NB4 (cell line): ENCODE measurements at regions not wholly inside any gene's neighbourhood (a gene's known extent, or its start where the extent isn't known, plus 50 kb on each side); places are given as distances from the start of the nearest gene placed in this dataset.
"Not testable (repeated sequence)": the region's sequence is repeated elsewhere in the genome, so short reads cannot be mapped to it uniquely, and the experiment has no call there.

ENCODE experiments used
- DNase-seq: peaks from one replicate; pipeline ENCODE4 v3.0.0; 2010; ENCODE audit warnings: low read depth
- H3K4me3 ChIP-seq: one replicate; pipeline ENCODE4 v1.5.1; 2011; ENCODE audit warnings: mild to moderate bottlenecking, low read depth, low read length, moderate library complexity
- CTCF ChIP-seq: IDR thresholded peaks from one replicate; pipeline ENCODE4 v1.5.1; 2012; ENCODE audit warnings: low read depth, low read length
- MAX ChIP-seq: IDR thresholded peaks from 2 replicates; pipeline ENCODE4 v1.6.1; 2011; ENCODE audit warnings: low read depth, low read length
- MYC ChIP-seq: IDR thresholded peaks from 2 replicates; pipeline ENCODE4 v1.6.1; 2011; ENCODE audit warnings: low read depth, low read length
- POLR2A ChIP-seq: IDR thresholded peaks from 2 replicates; pipeline ENCODE4 v1.6.1; 2011; ENCODE audit warnings: mild to moderate bottlenecking; ENCODE audit not compliant: insufficient read length; ENCODE audit errors: extremely low read depth

- TF ChIP-seq MYC: no peak
- DNase-seq: no peak
- H3K4me3 ChIP-seq: no peak overlapping the region
Measured at GRCh38 chr11:54927704-54928103, 221.1 kb downstream of the OR4A5 start.

GRCh38 chr11:54930930-54931329 lies 224.3 kb downstream of the OR4A5 start:
- no peak for DNase-seq
- TF ChIP-seq CTCF: no peak
- TF ChIP-seq MAX: no peak
- no peak for TF ChIP-seq POLR2A
- TF ChIP-seq MYC: no peak
- no peak overlapping the region for H3K4me3 ChIP-seq

GRCh38 chr11:54944211-54944610 lies 237.6 kb downstream of the OR4A5 start:
- H3K4me3 ChIP-seq: no peak overlapping the region
- TF ChIP-seq CTCF: no peak
- TF ChIP-seq MYC: no peak
- TF ChIP-seq POLR2A: no peak
- TF ChIP-seq MAX: no peak
- no peak for DNase-seq

GRCh38 chr11:54946424-54946823 lies 239.8 kb downstream of the OR4A5 start:
- H3K4me3 ChIP-seq: no peak overlapping the region
- TF ChIP-seq MAX: no peak
- TF ChIP-seq MYC: no peak
- TF ChIP-seq CTCF: no peak
- no peak for TF ChIP-seq POLR2A
- no peak for DNase-seq

- not testable (repeated sequence) for H3K4me3 ChIP-seq, DNase-seq
Measured at GRCh38 chr11:54947175-54947574, 240.5 kb downstream of the OR4A5 start.

- TF ChIP-seq CTCF (no peak), POLR2A (no peak), MAX (no peak), MYC (no peak)
- H3K4me3 ChIP-seq: no peak overlapping the region
- no peak for DNase-seq
Measured at GRCh38 chr11:54979375-54979774, 272.7 kb downstream of the OR4A5 start.

GRCh38 chr11:54985731-54986130 lies 276.2 kb upstream of the TRIM48 start:
- TF ChIP-seq POLR2A (no peak), CTCF (no peak), MAX (no peak), MYC (no peak)
- DNase-seq: no peak
- H3K4me3 ChIP-seq: no peak overlapping the region

- DNase-seq, H3K4me3 ChIP-seq: not testable (repeated sequence)
Measured at GRCh38 chr11:55028837-55029236, 233.1 kb upstream of the TRIM48 start.
